Thymus (tissue), 11 donors: ENCODE measurements at regions not wholly inside any gene's neighbourhood (a gene's known extent, or its start where the extent isn't known, plus 50 kb on each side); places are given as distances from the start of the nearest gene placed in this dataset.

Experiments used
- DNase-seq, 9 donors: peaks; one replicate each; pipeline ENCODE4 v3.0.0-alpha.2; 2013; ENCODE audit warnings: low spot score in 9 of 9, low read depth in 6 of 9, missing footprints in 1 of 9
- H3K27ac ChIP-seq, 2 donors: one replicate each; pipeline ENCODE4 v1.5.1; 2013; ENCODE audit warnings: control low read depth in 1 of 2, low read depth in 1 of 2, low read length in 1 of 2, mild to moderate bottlenecking in 1 of 2, moderate library complexity in 1 of 2
- H3K27me3 ChIP-seq, 2 donors: one replicate each; pipeline ENCODE4 v1.5.1; 2013; ENCODE audit warnings: low read length in 1 of 2; ENCODE audit not compliant: control insufficient read depth in 2 of 2, insufficient read depth in 1 of 2
- H3K36me3 ChIP-seq, 2 donors: one replicate each; pipeline ENCODE4 v1.5.1; 2013; ENCODE audit warnings: low read length in 1 of 2, mild to moderate bottlenecking in 1 of 2, moderate library complexity in 1 of 2; ENCODE audit not compliant: control insufficient read depth in 2 of 2, insufficient read depth in 2 of 2
- H3K4me1 ChIP-seq, 2 donors: one replicate each; pipeline ENCODE4 v1.5.1; 2013; ENCODE audit warnings: low read length in 2 of 2; ENCODE audit not compliant: control insufficient read depth in 2 of 2, insufficient read depth in 2 of 2
- H3K4me3 ChIP-seq, 2 donors: one replicate each; pipeline ENCODE4 v1.5.1; 2013; ENCODE audit warnings: low read length in 2 of 2, control low read depth in 1 of 2, mild to moderate bottlenecking in 1 of 2
- H3K9me3 ChIP-seq, 2 donors: one replicate each; pipeline ENCODE4 v1.5.1; 2013; ENCODE audit warnings: low read length in 1 of 2, mild to moderate bottlenecking in 1 of 2; ENCODE audit not compliant: control insufficient read depth in 2 of 2, insufficient read depth in 1 of 2
- WGBS: extraction: QIAGEN DNeasy Blood & Tissue Kit; methylation state at CpG from one replicate; pipeline ENCODE4 v1.1.7; 2013; 5-methylcytosine and 5-hydroxymethylcytosine counted together
- donor health status: healthy.

DNA sequence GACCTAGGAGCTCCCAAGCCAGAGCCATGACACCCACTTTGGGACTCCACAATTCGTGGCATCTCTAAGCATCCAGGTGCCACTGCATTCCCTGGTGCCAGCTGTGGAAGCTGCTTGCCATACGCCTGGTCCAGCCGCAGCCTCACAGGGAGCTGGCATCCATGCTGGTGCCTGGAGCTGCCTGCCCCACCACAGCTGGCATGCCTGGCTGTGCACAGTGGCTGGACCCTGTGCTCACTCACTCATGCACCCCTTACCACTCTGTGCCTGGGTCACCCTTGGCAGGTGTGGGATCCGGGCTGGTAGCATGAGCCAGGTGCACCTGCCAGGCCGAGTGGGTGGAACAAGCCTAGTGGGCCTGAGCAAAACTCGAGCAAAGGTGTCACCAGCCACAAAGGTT is 90.1 kb downstream of the CAVIN4 start:
- Histone ChIP-seq H3K27ac (no peak overlapping the region), H3K4me3 (no peak overlapping the region), H3K36me3 (no peaks in the 10 kb centered on the region), H3K27me3 (no peaks in the 10 kb centered on the region), H3K4me1 (no peaks in the 10 kb centered on the region), H3K9me3 (no peaks in the 10 kb centered on the region)
- DNase-seq, result no peak
- WGBS, result 89% methylated on average over 6 of the region's 6 CpGs

DNA sequence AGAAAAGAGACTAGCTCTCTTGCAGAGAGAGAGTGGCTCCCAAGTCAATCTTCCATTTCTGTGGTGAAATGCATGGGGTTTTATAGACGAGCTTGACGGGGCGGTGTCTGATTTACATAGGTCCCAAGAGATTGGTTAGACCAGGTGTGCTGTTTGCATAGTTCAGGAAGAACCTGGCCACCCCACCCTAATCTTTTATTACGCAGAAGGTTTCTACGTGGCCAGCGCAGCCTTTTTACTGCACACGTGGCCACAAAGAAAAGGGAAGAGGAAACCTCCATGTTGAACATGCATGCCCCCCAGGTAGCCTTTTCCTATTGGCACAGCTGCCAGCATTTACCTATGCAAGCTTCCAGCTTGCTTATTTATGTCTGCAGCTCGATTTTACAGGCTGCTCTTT is 92.1 kb downstream of the CAVIN4 start:
- no peaks in the 10 kb centered on the region for H3K4me1 ChIP-seq
- 67% methylated on average over 8 of the region's 8 CpGs for WGBS
- no peak for DNase-seq
- no peaks in the 10 kb centered on the region for H3K27me3 ChIP-seq
- no peak overlapping the region for H3K4me3 ChIP-seq
- no peak overlapping the region for H3K27ac ChIP-seq
- H3K36me3 ChIP-seq, result no peaks in the 10 kb centered on the region
- H3K9me3 ChIP-seq, result no peaks in the 10 kb centered on the region

DNA sequence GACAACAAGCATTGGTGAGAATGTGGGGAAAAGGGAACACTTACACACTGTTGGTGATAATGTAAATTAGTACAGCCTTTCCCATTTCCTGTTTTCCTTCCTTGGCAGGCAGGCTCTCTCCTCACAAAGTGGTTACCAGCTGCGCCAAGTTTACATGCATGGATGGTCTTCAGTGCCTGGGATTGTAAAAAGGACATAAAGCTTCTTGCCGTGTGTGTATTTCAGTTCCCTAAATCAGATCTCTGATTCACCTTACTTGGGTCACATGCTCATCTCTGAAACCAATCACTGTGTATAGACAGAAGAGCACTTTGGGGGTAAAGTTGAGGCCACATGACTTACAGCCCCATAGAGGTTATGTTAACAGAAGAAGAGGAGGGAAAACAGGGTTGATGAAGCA is 92.8 kb downstream of the CAVIN4 start:
- H3K36me3 ChIP-seq, result no peaks in the 10 kb centered on the region
- no peak overlapping the region for H3K27ac ChIP-seq
- no peaks in the 10 kb centered on the region for H3K4me1 ChIP-seq
- WGBS, result 58% methylated on average over 2 of the region's 2 CpGs
- H3K4me3 ChIP-seq, result no peak overlapping the region
- H3K9me3 ChIP-seq, result no peaks in the 10 kb centered on the region
- no peaks in the 10 kb centered on the region for H3K27me3 ChIP-seq
- no peak for DNase-seq

DNA sequence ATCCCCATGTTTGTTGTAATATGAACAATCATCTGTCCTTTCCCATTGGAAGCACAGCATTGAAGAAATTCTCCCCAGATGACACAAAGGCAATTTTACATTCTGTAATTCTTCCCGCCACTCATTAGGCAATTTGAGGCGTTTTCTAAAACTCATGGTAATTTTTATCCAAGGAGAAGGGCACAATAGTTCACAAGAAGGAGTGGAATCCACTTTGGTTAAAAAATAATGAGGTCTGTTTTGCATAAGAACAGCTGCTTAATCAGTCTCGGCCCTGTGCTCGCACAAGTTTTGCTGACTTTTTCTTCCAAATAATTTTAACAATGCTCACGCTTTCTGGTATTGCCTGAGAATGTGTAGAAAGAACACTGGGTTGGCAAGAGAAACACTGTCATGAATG is 94.0 kb downstream of the CAVIN4 start:
- Histone ChIP-seq H3K27ac (no peak overlapping the region), H3K4me3 (no peak overlapping the region), H3K36me3 (no peaks in the 10 kb centered on the region), H3K4me1 (no peaks in the 10 kb centered on the region), H3K9me3 (no peaks in the 10 kb centered on the region), H3K27me3 (no peaks in the 10 kb centered on the region)
- 88% methylated on average over 5 of the region's 5 CpGs for WGBS
- DNase-seq, result no peak

DNA sequence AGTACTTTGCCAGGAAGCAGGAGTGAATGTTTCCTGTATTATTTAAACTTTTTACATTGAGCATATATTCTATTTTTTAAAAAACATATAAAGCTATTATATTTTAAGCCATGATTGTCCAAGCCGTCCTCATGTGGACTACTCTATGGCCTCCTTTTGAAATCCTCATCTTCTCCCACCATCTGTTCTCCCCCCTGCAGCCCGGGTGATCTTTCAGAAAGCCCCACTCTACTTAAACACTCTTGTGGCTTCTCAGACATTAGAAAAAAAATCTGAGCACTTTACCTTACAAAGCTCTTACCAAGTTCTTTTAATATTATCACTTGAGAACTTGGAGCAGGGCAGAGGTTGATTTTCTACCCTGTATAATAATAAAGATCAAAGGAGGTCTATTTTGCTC is 95.4 kb downstream of the CAVIN4 start:
- no peak overlapping the region for H3K4me3 ChIP-seq
- no peak for DNase-seq
- WGBS, result 91% methylated on average over 2 of the region's 2 CpGs

DNA sequence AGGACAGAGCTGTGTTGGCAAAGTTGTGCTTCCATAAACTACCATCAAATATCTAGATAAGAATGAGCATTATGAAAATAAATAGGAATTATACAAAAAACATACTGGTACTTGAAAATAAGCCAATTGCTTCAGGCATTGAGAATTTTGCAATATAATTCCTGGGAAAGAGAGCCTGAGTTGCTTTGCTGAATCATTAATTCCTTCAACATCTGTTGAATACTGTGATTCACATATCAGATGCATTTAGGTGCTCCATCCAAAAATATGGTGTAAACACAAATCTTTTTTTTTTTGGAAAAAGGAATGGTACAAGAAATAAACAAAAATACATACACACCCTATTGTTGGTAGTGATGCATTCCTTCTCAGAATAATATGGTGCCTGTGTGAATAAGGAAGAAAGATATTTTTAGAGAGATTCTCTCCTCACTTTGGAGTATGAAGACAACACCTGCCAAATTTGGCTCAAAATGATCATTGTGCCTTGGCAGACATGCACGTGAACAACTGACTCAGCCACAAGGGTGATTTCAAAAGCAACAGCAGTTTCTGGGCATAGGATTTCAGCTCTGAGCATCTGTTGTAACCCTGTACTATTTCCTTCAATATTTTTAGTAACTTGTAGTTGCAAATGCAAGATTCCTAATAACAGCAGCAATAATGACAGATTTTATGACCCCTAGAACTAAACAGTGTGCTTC is 96.7 kb downstream of the CAVIN4 start:
- no peaks in the 10 kb centered on the region for H3K9me3 ChIP-seq
- DNase-seq, result no peak
- H3K27ac ChIP-seq, result no peak overlapping the region
- no peak overlapping the region for H3K4me3 ChIP-seq
- 83% methylated on average over 1 of the region's 1 CpG for WGBS
- no peaks in the 10 kb centered on the region for H3K36me3 ChIP-seq
- H3K27me3 ChIP-seq, result no peaks in the 10 kb centered on the region
- no peaks in the 10 kb centered on the region for H3K4me1 ChIP-seq

More for the DNA sequence above, 95.4 kb downstream of the CAVIN4 start:
- H3K27ac ChIP-seq, result no peak overlapping the region
- no peaks in the 10 kb centered on the region for H3K36me3 ChIP-seq
- no peaks in the 10 kb centered on the region for H3K4me1 ChIP-seq
- H3K27me3 ChIP-seq, result no peaks in the 10 kb centered on the region
- no peaks in the 10 kb centered on the region for H3K9me3 ChIP-seq

DNA sequence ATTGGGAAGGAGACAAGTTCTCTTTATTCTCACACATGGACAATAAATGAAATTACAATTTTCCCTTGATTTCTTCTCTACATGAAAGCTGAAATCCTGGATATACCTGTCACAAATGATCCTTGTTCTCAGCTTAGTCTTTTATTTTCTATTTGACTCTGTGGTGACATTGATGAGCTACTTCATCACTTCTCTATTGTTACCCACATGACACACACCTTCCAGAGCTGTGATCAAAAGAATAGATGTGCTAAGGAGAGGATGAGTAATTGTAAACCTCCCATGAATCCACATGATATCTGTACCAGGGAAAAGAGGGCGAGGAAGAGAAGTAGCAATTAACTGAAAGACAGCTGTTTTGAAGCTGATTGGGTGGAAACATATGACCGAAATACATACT is 102.0 kb downstream of the CAVIN4 start:
- H3K4me3 ChIP-seq, result no peak overlapping the region
- H3K36me3 ChIP-seq, result no peaks in the 10 kb centered on the region
- no peaks in the 10 kb centered on the region for H3K4me1 ChIP-seq
- WGBS, result 90% methylated on average over 2 of the region's 2 CpGs
- H3K9me3 ChIP-seq, result no peaks in the 10 kb centered on the region
- no peak overlapping the region for H3K27ac ChIP-seq
- no peaks in the 10 kb centered on the region for H3K27me3 ChIP-seq
- DNase-seq, result no peak

DNA sequence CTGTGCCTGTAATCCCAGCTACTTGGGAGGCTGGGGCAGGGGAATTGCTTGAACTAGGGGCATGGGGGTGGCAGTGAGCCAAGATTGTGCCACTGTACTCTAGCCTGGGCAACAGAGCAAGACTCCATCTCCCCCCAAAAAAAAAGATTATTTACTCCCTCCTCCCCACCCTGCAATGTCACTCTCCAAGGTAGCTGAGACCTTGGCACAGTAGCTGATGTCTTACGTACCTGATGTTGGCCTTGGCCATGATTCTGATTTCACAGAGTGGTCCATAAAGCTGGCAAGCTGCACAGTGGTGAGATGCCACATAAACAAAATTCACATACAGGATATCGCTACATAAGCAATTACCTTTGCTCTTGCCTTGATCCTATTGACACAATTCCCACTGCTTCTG is 108.5 kb downstream of the CAVIN4 start:
- no peak for DNase-seq
- peaks cover 0 to 3% of the 10 kb centered on the region in 2 donors for H3K4me1 ChIP-seq
- no peaks in the 10 kb centered on the region for H3K9me3 ChIP-seq
- no peaks in the 10 kb centered on the region for H3K27me3 ChIP-seq
- 95% methylated on average over 2 of the region's 2 CpGs for WGBS
- no peak overlapping the region for H3K27ac ChIP-seq
- no peaks in the 10 kb centered on the region for H3K36me3 ChIP-seq
- H3K4me3 ChIP-seq, result no peak overlapping the region

DNA sequence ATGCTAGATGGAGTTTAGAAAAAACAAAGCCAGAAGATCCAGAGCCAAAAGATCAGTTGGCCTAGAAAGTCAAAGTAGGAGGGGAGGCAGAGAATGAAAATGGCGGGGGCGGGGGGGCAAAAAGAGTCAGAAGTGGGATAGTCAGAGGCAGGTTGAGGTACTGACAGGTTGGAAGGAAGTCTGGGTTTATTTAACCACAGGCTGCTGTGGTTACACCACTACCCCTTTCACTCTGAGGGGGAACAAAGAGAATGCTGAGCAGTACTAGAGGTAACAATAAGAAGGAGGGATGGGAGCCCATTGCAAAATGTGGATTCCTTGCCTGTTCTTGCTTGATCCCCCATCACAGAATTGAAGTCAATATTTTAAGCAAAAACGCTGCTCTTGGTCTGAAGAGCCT is 111.8 kb downstream of the CAVIN4 start:
- 16% methylated on average over 3 of the region's 3 CpGs for WGBS

More for the DNA sequence above, 111.8 kb downstream of the CAVIN4 start:
- Histone ChIP-seq H3K36me3 (no peaks in the 10 kb centered on the region), H3K4me3 (no peak overlapping the region), H3K27me3 (no peaks in the 10 kb centered on the region), H3K4me1 (peaks cover 0 to 3% of the 10 kb centered on the region in 2 donors), H3K9me3 (no peaks in the 10 kb centered on the region), H3K27ac (no peak overlapping the region)
- peak in 3 of 9 donors; percentile 1 to 24 (median 6) for DNase-seq
